ENCODE measurements at regions not wholly inside any gene's neighbourhood (a gene's known extent, or its start where the extent isn't known, plus 50 kb on each side); places are given as distances from the start of the nearest gene placed in this dataset.
"Not testable (repeated sequence)": the region's sequence is repeated elsewhere in the genome, so short reads cannot be mapped to it uniquely, and the experiment has no call there.

DNA sequence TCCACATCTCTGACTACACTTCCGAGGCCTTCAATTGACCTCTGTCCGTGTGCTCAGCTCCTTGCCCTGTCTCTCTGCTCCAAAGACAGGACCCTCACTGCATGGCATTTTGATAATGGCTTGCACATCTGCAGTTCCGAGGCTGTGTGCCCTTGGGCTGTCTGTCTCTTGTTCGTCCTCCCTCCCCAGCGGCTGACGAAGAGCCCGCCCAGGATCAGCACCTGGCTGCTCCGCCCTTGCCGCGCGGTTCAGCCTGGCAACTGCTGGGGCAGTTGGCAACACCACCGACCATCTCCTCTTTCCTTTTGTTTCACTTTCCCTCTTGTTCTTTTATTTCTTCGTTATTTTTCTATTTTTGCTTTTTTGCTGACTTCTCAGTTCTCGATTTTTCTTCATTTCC is 270.4 kb downstream of the TEX29 start:
- Histone ChIP-seq H3K9me3 (ENCODE audit: control insufficient read depth, low read length) (no peaks in the 10 kb centered on the region), H3K27ac (ENCODE audit: low read depth, low read length, severe bottlenecking) (no peak overlapping the region), H3K4me1 (ENCODE audit: control insufficient read depth, insufficient read depth, low read length, poor library complexity, severe bottlenecking) (no peaks in the 10 kb centered on the region), H3K4me3 (ENCODE audit: extremely low read depth, insufficient read depth, low read length, poor library complexity, severe bottlenecking) (no peak overlapping the region), H3K36me3 (ENCODE audit: control insufficient read depth, insufficient read depth, low read length) (no peaks in the 10 kb centered on the region)
- 89 to 94% methylated on average over 14 of the region's 14 CpGs for WGBS, 2 experiments (ENCODE audit: insufficient coverage in 2 of 2)

DNA sequence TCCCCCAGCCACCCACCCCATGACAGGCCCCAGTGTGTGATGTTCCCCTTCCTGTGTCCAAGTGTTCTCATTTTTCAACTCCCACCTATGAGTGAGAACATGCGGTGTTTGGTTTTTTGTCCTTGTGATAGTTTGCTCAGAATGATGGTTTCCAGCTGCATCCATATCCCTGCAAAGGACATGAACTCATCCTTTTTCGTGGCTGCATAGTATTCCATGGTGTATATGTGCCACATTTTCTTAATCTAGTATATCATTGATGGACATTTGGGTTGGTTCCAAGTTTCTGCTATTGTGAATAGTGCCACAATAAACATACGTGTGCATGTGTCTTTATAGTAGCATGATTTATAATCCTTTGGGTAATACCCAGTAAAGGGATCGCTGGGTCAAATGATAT is 273.0 kb downstream of the TEX29 start:
- H3K36me3 ChIP-seq (ENCODE audit: control insufficient read depth, insufficient read depth, low read length); H3K9me3 ChIP-seq (ENCODE audit: control insufficient read depth, low read length); H3K4me1 ChIP-seq (ENCODE audit: control insufficient read depth, insufficient read depth, low read length, poor library complexity, severe bottlenecking); H3K4me3 ChIP-seq (ENCODE audit: extremely low read depth, insufficient read depth, low read length, poor library complexity, severe bottlenecking); H3K27ac ChIP-seq (ENCODE audit: low read depth, low read length, severe bottlenecking): not testable (repeated sequence)
- no CpG with 5 or more reads among the region's 4 CpGs for WGBS, 2 experiments (ENCODE audit: insufficient coverage in 2 of 2)

DNA sequence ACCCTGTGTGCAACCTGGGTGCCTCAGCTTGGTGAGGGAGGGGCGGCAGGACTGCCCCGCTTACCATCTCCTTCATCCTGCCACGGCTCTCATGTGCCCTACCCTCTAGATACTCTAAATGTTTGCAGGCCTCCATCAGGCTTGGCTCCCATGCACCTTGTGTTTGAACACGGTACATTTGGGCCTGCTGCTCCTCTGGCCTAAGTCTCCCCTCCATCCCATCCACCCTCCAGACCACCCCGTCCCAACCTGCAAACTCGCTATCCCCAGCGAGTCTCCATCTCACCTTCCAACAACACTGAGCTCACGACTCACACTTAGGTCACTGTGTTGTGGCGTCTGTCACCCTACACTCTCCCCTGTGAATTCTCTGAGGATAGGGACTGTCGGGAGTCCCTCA is 274.2 kb downstream of the TEX29 start:
- no peaks in the 10 kb centered on the region for H3K36me3 ChIP-seq (ENCODE audit: control insufficient read depth, insufficient read depth, low read length)
- H3K4me1 ChIP-seq (ENCODE audit: control insufficient read depth, insufficient read depth, low read length, poor library complexity, severe bottlenecking), result no peaks in the 10 kb centered on the region
- H3K27ac ChIP-seq (ENCODE audit: low read depth, low read length, severe bottlenecking), result no peak overlapping the region
- no peaks in the 10 kb centered on the region for H3K9me3 ChIP-seq (ENCODE audit: control insufficient read depth, low read length)
- WGBS, 2 experiments (ENCODE audit: insufficient coverage in 2 of 2), result 88 to 92% methylated on average over 8 of the region's 10 CpGs
- no peak overlapping the region for H3K4me3 ChIP-seq (ENCODE audit: extremely low read depth, insufficient read depth, low read length, poor library complexity, severe bottlenecking)

DNA sequence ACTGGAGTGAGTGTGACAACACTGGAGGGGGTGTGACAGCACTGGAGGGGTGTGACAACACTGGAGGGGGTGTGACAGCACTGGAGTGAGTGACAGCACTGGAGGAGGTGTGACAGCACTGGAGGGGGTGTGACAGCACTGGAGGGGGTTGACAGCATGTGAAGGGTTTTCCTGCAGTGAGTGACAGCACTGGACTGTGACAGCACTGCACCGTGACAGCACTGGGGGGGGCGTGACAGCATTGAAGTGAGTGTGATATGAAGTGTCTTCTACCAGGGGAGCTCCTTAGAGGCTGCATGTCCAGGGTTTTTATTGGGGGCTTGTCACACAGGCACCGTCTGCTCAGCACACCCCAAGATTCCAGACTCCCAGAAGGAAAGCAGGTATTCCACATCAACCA is 274.8 kb downstream of the TEX29 start:
- Histone ChIP-seq H3K4me3 (ENCODE audit: extremely low read depth, insufficient read depth, low read length, poor library complexity, severe bottlenecking) (no peak overlapping the region), H3K9me3 (ENCODE audit: control insufficient read depth, low read length) (no peaks in the 10 kb centered on the region), H3K4me1 (ENCODE audit: control insufficient read depth, insufficient read depth, low read length, poor library complexity, severe bottlenecking) (no peaks in the 10 kb centered on the region), H3K27ac (ENCODE audit: low read depth, low read length, severe bottlenecking) (no peak overlapping the region), H3K36me3 (ENCODE audit: control insufficient read depth, insufficient read depth, low read length) (no peaks in the 10 kb centered on the region)
- 81 to 100% methylated on average over 2 to 3 of the region's 3 CpGs for WGBS, 2 experiments (ENCODE audit: insufficient coverage in 2 of 2)

DNA sequence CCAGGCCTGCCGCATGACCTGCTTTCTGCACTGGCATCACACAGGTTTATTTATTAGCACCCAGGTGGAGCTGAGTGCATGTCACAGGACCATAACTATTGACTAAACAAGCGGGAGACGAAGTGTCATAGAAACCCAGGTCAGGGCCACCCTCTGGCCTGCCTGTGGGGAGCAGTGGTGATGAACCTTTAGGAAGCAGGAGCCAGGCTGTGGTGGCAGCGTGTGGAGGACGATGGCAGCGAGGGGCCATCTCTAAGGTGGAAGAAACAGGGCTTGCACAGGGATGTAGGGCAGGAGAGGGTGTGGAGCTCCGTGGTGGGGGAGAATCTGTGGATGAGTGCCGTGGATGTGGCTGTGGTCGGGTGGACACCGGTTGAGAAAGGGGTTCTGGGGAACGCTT is 275.3 kb downstream of the TEX29 start:
- Histone ChIP-seq H3K4me3 (ENCODE audit: extremely low read depth, insufficient read depth, low read length, poor library complexity, severe bottlenecking) (no peak overlapping the region), H3K9me3 (ENCODE audit: control insufficient read depth, low read length) (no peaks in the 10 kb centered on the region), H3K4me1 (ENCODE audit: control insufficient read depth, insufficient read depth, low read length, poor library complexity, severe bottlenecking) (no peaks in the 10 kb centered on the region), H3K27ac (ENCODE audit: low read depth, low read length, severe bottlenecking) (no peak overlapping the region), H3K36me3 (ENCODE audit: control insufficient read depth, insufficient read depth, low read length) (no peaks in the 10 kb centered on the region)
- 87 to 88% methylated on average over 7 to 11 of the region's 11 CpGs for WGBS, 2 experiments (ENCODE audit: insufficient coverage in 2 of 2)

DNA sequence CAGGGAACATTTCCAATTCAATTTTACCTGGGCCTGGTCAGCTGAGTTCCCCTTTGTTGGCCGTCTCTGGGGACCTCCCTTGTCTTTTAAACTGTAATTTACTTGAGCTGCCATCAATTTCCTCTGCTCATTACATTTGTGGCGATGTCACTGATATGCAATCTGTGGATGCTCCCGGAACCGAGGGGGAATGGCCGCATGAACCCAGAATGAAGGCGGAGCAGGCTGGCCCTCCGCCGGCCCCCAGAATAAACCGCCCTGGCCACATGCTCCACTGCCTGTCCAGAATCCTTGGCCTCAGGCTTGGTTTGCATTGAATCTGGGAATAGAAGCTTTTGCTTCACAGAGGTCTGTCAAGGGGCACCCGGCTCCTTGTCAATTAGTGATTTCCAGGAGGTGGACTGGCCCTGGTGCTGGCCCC is 276.8 kb downstream of the TEX29 start:
- Histone ChIP-seq H3K4me3 (ENCODE audit: extremely low read depth, insufficient read depth, low read length, poor library complexity, severe bottlenecking) (no peak overlapping the region), H3K9me3 (ENCODE audit: control insufficient read depth, low read length) (no peaks in the 10 kb centered on the region), H3K4me1 (ENCODE audit: control insufficient read depth, insufficient read depth, low read length, poor library complexity, severe bottlenecking) (no peaks in the 10 kb centered on the region), H3K27ac (ENCODE audit: low read depth, low read length, severe bottlenecking) (no peak overlapping the region), H3K36me3 (ENCODE audit: control insufficient read depth, insufficient read depth, low read length) (no peaks in the 10 kb centered on the region)
- 74% methylated on average over 7 to 9 of the region's 10 CpGs for WGBS, 2 experiments (ENCODE audit: insufficient coverage in 2 of 2)

DNA sequence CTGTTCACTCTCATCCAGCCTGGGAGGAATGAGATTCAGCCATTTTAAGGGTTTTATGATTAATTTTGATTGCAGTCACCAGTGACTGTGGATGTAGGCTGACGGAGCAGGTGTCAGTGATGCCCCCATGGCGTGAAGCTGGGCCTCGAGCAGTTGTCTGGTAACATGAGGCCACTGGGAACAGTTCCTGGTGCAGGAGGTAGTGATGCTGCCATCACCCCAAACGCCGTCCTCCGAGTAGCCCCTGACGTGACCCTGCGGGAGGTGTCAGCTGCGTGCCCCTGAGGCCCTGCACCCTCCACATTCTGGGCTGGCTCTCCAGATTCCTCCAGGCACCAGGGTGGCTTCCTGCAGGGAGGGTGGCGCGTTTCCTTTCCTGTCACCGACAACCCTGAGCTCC is 277.2 kb downstream of the TEX29 start:
- 79 to 83% methylated on average over 9 to 12 of the region's 12 CpGs for whole genome bisulfite sequencing, 2 experiments (ENCODE audit: insufficient coverage in 2 of 2)
- H3K27ac ChIP-seq (ENCODE audit: low read depth, low read length, severe bottlenecking), result no peak overlapping the region
- no peaks in the 10 kb centered on the region for H3K4me1 ChIP-seq (ENCODE audit: control insufficient read depth, insufficient read depth, low read length, poor library complexity, severe bottlenecking)
- no peaks in the 10 kb centered on the region for H3K36me3 ChIP-seq (ENCODE audit: control insufficient read depth, insufficient read depth, low read length)
- H3K9me3 ChIP-seq (ENCODE audit: control insufficient read depth, low read length), result no peaks in the 10 kb centered on the region
- H3K4me3 ChIP-seq (ENCODE audit: extremely low read depth, insufficient read depth, low read length, poor library complexity, severe bottlenecking), result no peak overlapping the region

DNA sequence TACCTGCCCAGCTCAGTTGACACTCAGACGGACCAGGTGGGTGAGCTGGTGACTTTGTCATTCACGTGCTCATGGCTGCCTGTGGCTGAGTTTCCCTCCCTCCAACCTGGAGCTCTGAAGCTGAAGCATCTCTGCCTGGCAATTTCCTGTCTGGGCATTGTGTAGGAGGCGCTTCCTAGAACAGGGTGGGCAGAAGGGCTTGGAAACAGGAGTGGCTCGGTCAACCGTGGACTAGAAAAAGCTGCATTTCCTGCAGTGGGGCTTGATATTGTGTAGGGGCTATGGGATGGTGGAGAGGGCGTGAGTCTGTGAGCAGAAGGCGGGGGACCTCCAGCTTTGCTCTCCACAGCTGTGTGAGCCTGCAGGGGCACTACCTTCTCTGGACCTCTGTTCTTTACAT is 278.3 kb downstream of the TEX29 start:
- 84% methylated on average over 4 to 5 of the region's 7 CpGs for WGBS, 2 experiments (ENCODE audit: insufficient coverage in 2 of 2)

DNA sequence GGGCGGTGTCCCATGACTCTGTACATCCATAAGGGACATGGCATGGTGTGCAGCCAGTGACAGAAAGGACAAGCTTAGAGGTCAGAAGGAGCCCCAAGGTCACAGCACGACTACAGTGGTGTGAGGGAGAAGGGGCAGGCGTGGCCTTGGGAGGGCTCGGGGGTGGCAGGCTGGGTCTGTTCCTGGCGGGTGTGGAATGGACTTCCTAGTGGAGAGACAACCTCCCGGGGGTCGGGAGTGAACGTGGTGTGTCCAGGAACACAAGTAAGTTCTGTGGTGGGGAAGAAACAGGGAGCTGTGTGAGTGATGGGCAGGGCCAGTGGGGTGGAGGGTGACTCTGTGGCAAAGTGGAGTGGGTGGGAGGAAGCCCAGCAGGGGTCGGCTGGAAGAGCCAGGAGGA is 279.3 kb downstream of the TEX29 start:
- Histone ChIP-seq H3K4me1 (ENCODE audit: control insufficient read depth, insufficient read depth, low read length, poor library complexity, severe bottlenecking) (no peaks in the 10 kb centered on the region), H3K9me3 (ENCODE audit: control insufficient read depth, low read length) (no peaks in the 10 kb centered on the region), H3K27ac (ENCODE audit: low read depth, low read length, severe bottlenecking) (no peak overlapping the region), H3K4me3 (ENCODE audit: extremely low read depth, insufficient read depth, low read length, poor library complexity, severe bottlenecking) (no peak overlapping the region), H3K36me3 (ENCODE audit: control insufficient read depth, insufficient read depth, low read length) (no peaks in the 10 kb centered on the region)
- WGBS, 2 experiments (ENCODE audit: insufficient coverage in 2 of 2), result 85 to 86% methylated on average over 7 to 9 of the region's 9 CpGs

More for the DNA sequence above, 278.3 kb downstream of the TEX29 start:
- no peaks in the 10 kb centered on the region for H3K36me3 ChIP-seq (ENCODE audit: control insufficient read depth, insufficient read depth, low read length)
- no peaks in the 10 kb centered on the region for H3K4me1 ChIP-seq (ENCODE audit: control insufficient read depth, insufficient read depth, low read length, poor library complexity, severe bottlenecking)
- H3K27ac ChIP-seq (ENCODE audit: low read depth, low read length, severe bottlenecking), result no peak overlapping the region
- H3K9me3 ChIP-seq (ENCODE audit: control insufficient read depth, low read length), result no peaks in the 10 kb centered on the region
- no peak overlapping the region for H3K4me3 ChIP-seq (ENCODE audit: extremely low read depth, insufficient read depth, low read length, poor library complexity, severe bottlenecking)

DNA sequence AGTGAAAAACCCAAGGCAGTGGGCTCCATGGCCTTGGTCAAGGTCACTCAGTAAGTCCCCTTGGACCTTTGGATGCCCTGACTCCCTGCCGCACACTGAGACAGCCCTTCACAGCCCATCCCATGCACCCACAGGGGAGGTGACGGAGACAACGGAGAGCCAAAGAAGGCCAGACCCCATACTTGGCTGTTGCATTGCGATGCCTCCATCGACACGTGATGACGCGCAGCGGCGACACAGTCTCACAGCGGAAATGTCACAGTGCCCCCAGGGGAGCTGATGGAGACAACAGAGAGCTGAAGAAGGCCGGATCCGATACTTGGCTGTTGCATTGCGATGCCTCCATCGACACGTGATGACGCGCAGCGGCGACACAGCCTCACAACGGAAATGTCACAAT is 282.4 kb downstream of the TEX29 start:
- H3K4me3 ChIP-seq (ENCODE audit: extremely low read depth, insufficient read depth, low read length, poor library complexity, severe bottlenecking), result no peak overlapping the region
- no peak overlapping the region for H3K27ac ChIP-seq (ENCODE audit: low read depth, low read length, severe bottlenecking)
- H3K36me3 ChIP-seq (ENCODE audit: control insufficient read depth, insufficient read depth, low read length), result no peaks in the 10 kb centered on the region
- 97% methylated on average over 20 to 21 of the region's 21 CpGs for WGBS, 2 experiments (ENCODE audit: insufficient coverage in 2 of 2)
- H3K4me1 ChIP-seq (ENCODE audit: control insufficient read depth, insufficient read depth, low read length, poor library complexity, severe bottlenecking), result no peaks in the 10 kb centered on the region
- no peaks in the 10 kb centered on the region for H3K9me3 ChIP-seq (ENCODE audit: control insufficient read depth, low read length)

DNA sequence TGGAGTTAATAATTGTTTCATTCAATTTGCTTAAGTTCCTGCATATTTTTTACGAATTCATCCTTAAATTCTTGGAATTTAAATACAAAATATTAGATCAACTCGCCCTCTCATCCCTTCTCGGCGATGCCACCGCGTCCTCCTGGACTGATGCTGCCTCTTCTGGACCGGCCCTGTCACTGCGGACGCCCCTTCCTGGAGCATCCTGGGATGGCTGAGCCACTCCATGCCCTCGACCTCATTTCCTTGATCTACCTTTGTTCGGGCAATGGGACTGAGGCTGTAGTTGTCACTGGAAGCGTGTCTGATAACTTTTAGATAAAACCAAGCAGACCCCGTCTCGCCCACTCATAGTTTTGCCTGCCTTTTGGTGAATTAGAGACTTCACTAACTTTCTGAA is 283.7 kb downstream of the TEX29 start:
- Histone ChIP-seq H3K27ac (ENCODE audit: low read depth, low read length, severe bottlenecking) (no peak overlapping the region), H3K4me3 (ENCODE audit: extremely low read depth, insufficient read depth, low read length, poor library complexity, severe bottlenecking) (no peak overlapping the region), H3K4me1 (ENCODE audit: control insufficient read depth, insufficient read depth, low read length, poor library complexity, severe bottlenecking) (no peaks in the 10 kb centered on the region), H3K36me3 (ENCODE audit: control insufficient read depth, insufficient read depth, low read length) (no peaks in the 10 kb centered on the region), H3K9me3 (ENCODE audit: control insufficient read depth, low read length) (no peaks in the 10 kb centered on the region)
- WGBS, 2 experiments (ENCODE audit: insufficient coverage in 2 of 2), result 81 to 85% methylated on average over 13 to 14 of the region's 14 CpGs

DNA sequence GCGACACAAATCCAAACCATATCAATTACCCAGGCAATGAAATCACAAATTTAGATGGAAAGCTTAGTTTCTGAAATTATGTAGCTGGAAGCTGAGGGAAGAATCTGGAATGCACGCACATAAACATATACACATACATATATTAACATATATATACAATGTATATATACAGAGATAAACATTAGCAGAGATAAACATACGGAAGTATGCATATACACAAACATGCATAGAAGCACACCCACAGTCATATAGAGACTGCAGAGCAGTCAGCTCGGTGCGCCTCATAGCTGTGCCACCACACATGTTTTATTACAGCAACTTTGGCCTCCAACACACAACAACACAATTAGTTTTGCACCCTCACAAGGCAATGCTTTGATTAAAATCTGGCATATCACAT is 288.1 kb downstream of the TEX29 start:
- no peaks in the 10 kb centered on the region for H3K36me3 ChIP-seq (ENCODE audit: control insufficient read depth, insufficient read depth, low read length)

More for the DNA sequence above, 288.1 kb downstream of the TEX29 start:
- no peaks in the 10 kb centered on the region for H3K9me3 ChIP-seq (ENCODE audit: control insufficient read depth, low read length)
- WGBS, 2 experiments (ENCODE audit: insufficient coverage in 2 of 2), result 100% methylated on average over 2 of the region's 5 CpGs; no CpG with 5 or more reads in 1 of the 2 experiments
- no peak overlapping the region for H3K27ac ChIP-seq (ENCODE audit: low read depth, low read length, severe bottlenecking)
- H3K4me3 ChIP-seq (ENCODE audit: extremely low read depth, insufficient read depth, low read length, poor library complexity, severe bottlenecking), result no peak overlapping the region
- H3K4me1 ChIP-seq (ENCODE audit: control insufficient read depth, insufficient read depth, low read length, poor library complexity, severe bottlenecking), result no peaks in the 10 kb centered on the region
